ENCODE measurements at regions not wholly inside any gene's neighbourhood (a gene's known extent, or its start where the extent isn't known, plus 50 kb on each side); places are given as distances from the start of the nearest gene placed in this dataset.

GRCh38 chr9:86795047-86795442, 152.3 kb downstream of the GAS1 start:
- no peak overlapping the region for H3K4me3 ChIP-seq (replicated peaks; ENCODE audit: low read depth, low read length)
- no peak for TF ChIP-seq CTCF (IDR thresholded peaks at IDR 0.05; ENCODE audit: low read depth, low read length, missing control alignments)
- DNase-seq (ENCODE audit: extremely low read depth, low read depth): no peak

GRCh38 chr9:86794391-86795046, 152.8 kb downstream of the GAS1 start:
- no peak for TF ChIP-seq CTCF (IDR thresholded peaks at IDR 0.05; ENCODE audit: low read depth, low read length, missing control alignments)
- peak; percentile 59 for DNase-seq (ENCODE audit: extremely low read depth, low read depth)
- no peak overlapping the region for H3K4me3 ChIP-seq (replicated peaks; ENCODE audit: low read depth, low read length)

- DNase-seq (ENCODE audit: extremely low read depth, low read depth): peak; percentile 39
- H3K4me3 ChIP-seq (replicated peaks; ENCODE audit: low read depth, low read length): no peak overlapping the region
- no peak for TF ChIP-seq CTCF (IDR thresholded peaks at IDR 0.05; ENCODE audit: low read depth, low read length, missing control alignments)
Measured at GRCh38 chr9:86792136-86792535, 155.2 kb downstream of the GAS1 start.

GRCh38 chr9:86790805-86791204, 156.5 kb downstream of the GAS1 start:
- no peak for DNase-seq (ENCODE audit: extremely low read depth, low read depth)
- no peak overlapping the region for H3K4me3 ChIP-seq (replicated peaks; ENCODE audit: low read depth, low read length)
- no peak for TF ChIP-seq CTCF (IDR thresholded peaks at IDR 0.05; ENCODE audit: low read depth, low read length, missing control alignments)

- no peak for TF ChIP-seq CTCF (IDR thresholded peaks at IDR 0.05; ENCODE audit: low read depth, low read length, missing control alignments)
- no peak overlapping the region for H3K4me3 ChIP-seq (replicated peaks; ENCODE audit: low read depth, low read length)
- DNase-seq (ENCODE audit: extremely low read depth, low read depth): no peak
Measured at GRCh38 chr9:86788456-86788855, 158.8 kb downstream of the GAS1 start.

- no peak for DNase-seq (ENCODE audit: extremely low read depth, low read depth)
- no peak for TF ChIP-seq CTCF (IDR thresholded peaks at IDR 0.05; ENCODE audit: low read depth, low read length, missing control alignments)
- no peak overlapping the region for H3K4me3 ChIP-seq (replicated peaks; ENCODE audit: low read depth, low read length)
Measured at GRCh38 chr9:86783884-86784283, 163.4 kb downstream of the GAS1 start.

GRCh38 chr9:86782831-86783230, 164.5 kb downstream of the GAS1 start:
- TF ChIP-seq CTCF (IDR thresholded peaks at IDR 0.05; ENCODE audit: low read depth, low read length, missing control alignments): no peak
- no peak overlapping the region for H3K4me3 ChIP-seq (replicated peaks; ENCODE audit: low read depth, low read length)
- DNase-seq (ENCODE audit: extremely low read depth, low read depth): no peak
